SK-N-SH (cell line): ENCODE measurements at regions not wholly inside any gene's neighbourhood (a gene's known extent, or its start where the extent isn't known, plus 50 kb on each side); places are given as distances from the start of the nearest gene placed in this dataset.
A peak's percentile ranks its signal among the peaks of the same experiment; 100 is the strongest.

ENCODE experiments used
- CTCF ChIA-PET: fragments of 300-600, 350-600 bp; formaldehyde crosslinking; extraction: SDS; loops from one replicate; lab custom pipeline; 2021; lab: Yijun Ruan, JAX
- POLR2A ChIA-PET: fragments of 350-600 bp; sonication (Branson Sonifier 250); formaldehyde crosslinking; extraction: SDS; loops from one replicate; lab custom pipeline; 2020; ENCODE audit warnings: antibody characterized with exemption, inconsistent platforms; lab: Yijun Ruan, JAX
- DNase-seq: peaks from one replicate; pipeline ENCODE4 v3.0.0; 2012
- H2AFZ ChIP-seq: fragments of 200-600 bp; sonication (generic); 2 replicates; pipeline ENCODE4 v1.8.1; 2016; ENCODE audit warnings: antibody characterized with exemption, mild to moderate bottlenecking, low read depth
- H3F3A ChIP-seq: fragments of 200-600 bp; sonication (generic); replicated peaks from 2 replicates; pipeline ENCODE3; 2016; ENCODE audit warnings: antibody characterized with exemption, mild to moderate bottlenecking; ENCODE audit not compliant: insufficient read depth
- H3K27ac ChIP-seq, 2 experiments: fragments of 200-500 bp in 1 of 2; fragments of 200-600 bp in 1 of 2; sonication (Bioruptor generic) in 1 of 2; sonication (generic), shearing (Covaris generic) in 1 of 2; 2 replicates each; pipeline versions ENCODE4 v1.5.1 to v1.6.1; 2014 to 2016; ENCODE audit warnings: low read depth in 2 of 2, inconsistent platforms in 1 of 2, low read length in 1 of 2, mild to moderate bottlenecking in 1 of 2, mixed read lengths in 1 of 2
- H3K27me3 ChIP-seq: fragments of 200-600 bp; sonication (generic), shearing (Covaris generic); 2 replicates; pipeline ENCODE4 v1.6.1; 2016; ENCODE audit warnings: mixed run types; ENCODE audit not compliant: insufficient read depth
- H3K36me3 ChIP-seq, 2 experiments: fragments of 200-500 bp in 1 of 2; fragments of 200-600 bp in 1 of 2; sonication (Bioruptor generic) in 1 of 2; sonication (generic) in 1 of 2; replicated peaks in 1 of 2; 2 replicates each; pipeline versions ENCODE3 to v1.5.1; 2014 to 2016; ENCODE audit warnings: low read length in 1 of 2, mild to moderate bottlenecking in 1 of 2; ENCODE audit not compliant: insufficient read depth in 2 of 2, control insufficient read depth in 1 of 2
- H3K4me1 ChIP-seq, 2 experiments: fragments of 200-500 bp in 1 of 2; fragments of 200-600 bp in 1 of 2; sonication (Bioruptor generic) in 1 of 2; sonication (generic), shearing (Covaris generic) in 1 of 2; 2 replicates each; pipeline versions ENCODE4 v1.5.1 to v1.6.1; 2014 to 2016; ENCODE audit warnings: low read depth in 1 of 2, low read length in 1 of 2, mixed run types in 1 of 2; ENCODE audit not compliant: insufficient read depth in 2 of 2, control insufficient read depth in 1 of 2
- H3K4me2 ChIP-seq: fragments of 200-600 bp; sonication (generic), shearing (Covaris generic); 2 replicates; pipeline ENCODE4 v1.6.1; 2017; ENCODE audit warnings: mixed run types
- H3K4me3 ChIP-seq, 2 experiments: fragments of 200-500 bp in 1 of 2; fragments of 200-600 bp in 1 of 2; sonication (Bioruptor generic) in 1 of 2; sonication (generic), shearing (Covaris generic) in 1 of 2; 2 replicates each; pipeline versions ENCODE4 v1.5.1 to v1.8.1; 2014 to 2016; ENCODE audit warnings: low read depth in 2 of 2, inconsistent platforms in 1 of 2, low read length in 1 of 2, mild to moderate bottlenecking in 1 of 2, mixed read lengths in 1 of 2, moderate library complexity in 1 of 2
- H3K79me2 ChIP-seq: fragments of 200-600 bp; sonication (generic); 2 replicates; pipeline ENCODE4 v1.8.1; 2017; ENCODE audit warnings: mild to moderate bottlenecking; ENCODE audit not compliant: insufficient read depth
- H3K9ac ChIP-seq: fragments of 200-600 bp; sonication (generic); 2 replicates; pipeline ENCODE4 v1.6.1; 2017; ENCODE audit warnings: mixed run types
- H3K9me2 ChIP-seq: fragments of 200-600 bp; sonication (generic); 2 replicates; pipeline ENCODE4 v1.6.1; 2017; ENCODE audit warnings: mixed run types
- H3K9me3 ChIP-seq: fragments of 200-600 bp; sonication (generic); 2 replicates; pipeline ENCODE4 v1.6.1; 2017; ENCODE audit warnings: mixed run types, mild to moderate bottlenecking, moderate library complexity
- H4K20me1 ChIP-seq: fragments of 200-600 bp; sonication (generic); 2 replicates; pipeline ENCODE4 v1.6.1; 2017; ENCODE audit warnings: mild to moderate bottlenecking, mixed run types; ENCODE audit not compliant: insufficient read depth
- CHD2 ChIP-seq: fragments of 150-350 bp; IDR thresholded peaks from 2 replicates; pipeline ENCODE4 v1.6.1; 2018; ENCODE audit warnings: low read length; ENCODE audit not compliant: partially characterized antibody
- NFIC ChIP-seq: IDR thresholded peaks from 2 replicates; pipeline ENCODE4 v1.4.0; 2012; ENCODE audit warnings: borderline replicate concordance
- RXRA ChIP-seq: IDR thresholded peaks from 2 replicates; pipeline ENCODE4 v1.4.0; 2012; ENCODE audit warnings: low read depth, mild to moderate bottlenecking, borderline replicate concordance
- whole genome bisulfite sequencing: methylation state at CpG from one replicate; pipeline ENCODE4 v1.1.6; 2017; ENCODE audit warnings: low lambda C conversion rate; 5-methylcytosine and 5-hydroxymethylcytosine counted together
- TF ChIP-seq, protein P1 (sequence below): IDR thresholded peaks from 2 replicates; pipeline ENCODE4 v1.4.0; 2012; ENCODE audit warnings: low read depth
- TF ChIP-seq, protein P2 (sequence below): fragments of 150-350 bp; IDR thresholded peaks from 2 replicates; pipeline ENCODE4 v1.6.1; 2016; ENCODE audit warnings: mild to moderate bottlenecking, low read depth, low read length

DNA sequence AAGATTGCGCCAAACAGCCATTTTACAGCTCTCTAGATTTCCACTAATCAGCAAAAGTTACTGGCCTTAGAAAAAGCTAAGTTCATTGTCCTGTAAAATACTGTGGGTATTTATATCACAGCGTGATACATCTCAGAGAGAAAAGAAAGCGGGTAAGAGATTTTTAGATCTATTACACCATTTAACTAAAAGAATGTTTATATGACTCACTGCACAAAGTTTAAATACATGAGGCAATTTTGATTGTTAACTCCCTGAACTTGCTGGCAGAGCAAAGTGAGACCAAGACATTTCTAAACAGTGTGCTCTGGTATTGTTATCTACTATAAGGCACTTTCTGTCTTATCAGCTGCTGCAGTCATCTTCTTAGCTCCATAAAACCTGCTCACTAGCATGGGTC lies 314.3 kb downstream of the EPHA7 start:
- DNase-seq, result no peak
- H3K36me3 ChIP-seq, result no peaks in the 10 kb centered on the region
- H3K4me1 ChIP-seq, result no peaks in the 10 kb centered on the region
- no peak overlapping the region for H3K9ac ChIP-seq
- no peak overlapping the region for H3K4me3 ChIP-seq
- H3K9me3 ChIP-seq, result no peaks in the 10 kb centered on the region
- TF ChIP-seq, protein P1, sequence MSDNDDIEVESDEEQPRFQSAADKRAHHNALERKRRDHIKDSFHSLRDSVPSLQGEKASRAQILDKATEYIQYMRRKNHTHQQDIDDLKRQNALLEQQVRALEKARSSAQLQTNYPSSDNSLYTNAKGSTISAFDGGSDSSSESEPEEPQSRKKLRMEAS, result no peak
- TF ChIP-seq RXRA (no peak), NFIC (no peak)
- CTCF ChIA-PET, result interaction anchor here (1.0 kb wide), 1 partner anchor 19 kb away, joined by 3 read pairs; no protein-coding TSS in a partner anchor
- WGBS, result 2% methylated on average over 3 of the region's 3 CpGs
- POLR2A ChIA-PET, result no interaction called here
- no peaks in the 10 kb centered on the region for H4K20me1 ChIP-seq
- no peaks in the 10 kb centered on the region for H3K9me2 ChIP-seq
- H3K27ac ChIP-seq, result no peak overlapping the region
- no peak overlapping the region for H2AFZ ChIP-seq
- H3K79me2 ChIP-seq, result no peaks in the 10 kb centered on the region
- H3F3A ChIP-seq, result no peaks in the 10 kb centered on the region
- H3K27me3 ChIP-seq, result no peaks in the 10 kb centered on the region
- no peak overlapping the region for H3K4me2 ChIP-seq

DNA sequence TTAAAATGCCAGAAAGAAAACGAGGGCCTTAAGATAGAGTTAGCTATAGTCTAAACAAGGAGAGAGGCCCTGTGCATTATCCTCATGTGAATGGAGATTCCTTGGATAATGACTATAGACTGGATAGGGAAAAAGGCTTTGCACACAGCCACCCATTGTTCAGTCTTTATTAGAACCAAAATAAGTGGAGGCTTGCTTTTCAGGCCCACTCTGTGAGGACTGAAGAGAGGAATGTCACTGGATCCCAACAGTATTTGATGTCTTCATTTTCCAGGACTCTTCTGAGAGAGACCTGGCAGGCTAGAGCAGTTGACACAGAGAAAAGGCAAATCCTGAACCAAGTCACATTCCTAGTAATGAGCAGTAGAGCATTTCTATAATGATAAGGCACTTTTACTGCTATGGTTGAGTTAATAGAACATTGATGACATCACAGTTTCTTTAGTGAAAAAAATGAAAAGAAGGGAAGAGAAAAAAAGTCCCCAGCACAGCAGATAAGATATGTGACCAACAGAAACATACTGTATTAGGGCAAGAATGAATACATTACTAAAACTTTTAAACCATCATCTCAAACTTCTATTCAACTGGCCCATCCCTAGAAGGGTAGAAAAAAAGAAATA lies 315.1 kb downstream of the EPHA7 start:
- Histone ChIP-seq H3K4me1 (no peaks in the 10 kb centered on the region), H3K27me3 (no peaks in the 10 kb centered on the region), H3K27ac (no peak overlapping the region), H3K36me3 (no peaks in the 10 kb centered on the region), H4K20me1 (no peaks in the 10 kb centered on the region), H3F3A (no peaks in the 10 kb centered on the region), H3K9me3 (no peaks in the 10 kb centered on the region), H3K9me2 (no peaks in the 10 kb centered on the region), H2AFZ (no peak overlapping the region), H3K79me2 (no peaks in the 10 kb centered on the region), H3K4me2 (no peak overlapping the region), H3K9ac (no peak overlapping the region), H3K4me3 (no peak overlapping the region)
- CTCF ChIA-PET, result no interaction called here
- POLR2A ChIA-PET, result no interaction called here
- TF ChIP-seq, protein P2, sequence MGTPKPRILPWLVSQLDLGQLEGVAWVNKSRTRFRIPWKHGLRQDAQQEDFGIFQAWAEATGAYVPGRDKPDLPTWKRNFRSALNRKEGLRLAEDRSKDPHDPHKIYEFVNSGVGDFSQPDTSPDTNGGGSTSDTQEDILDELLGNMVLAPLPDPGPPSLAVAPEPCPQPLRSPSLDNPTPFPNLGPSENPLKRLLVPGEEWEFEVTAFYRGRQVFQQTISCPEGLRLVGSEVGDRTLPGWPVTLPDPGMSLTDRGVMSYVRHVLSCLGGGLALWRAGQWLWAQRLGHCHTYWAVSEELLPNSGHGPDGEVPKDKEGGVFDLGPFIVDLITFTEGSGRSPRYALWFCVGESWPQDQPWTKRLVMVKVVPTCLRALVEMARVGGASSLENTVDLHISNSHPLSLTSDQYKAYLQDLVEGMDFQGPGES, result no peak
- WGBS, result 0% methylated on average over 1 of the region's 1 CpG
- no peak for DNase-seq

DNA sequence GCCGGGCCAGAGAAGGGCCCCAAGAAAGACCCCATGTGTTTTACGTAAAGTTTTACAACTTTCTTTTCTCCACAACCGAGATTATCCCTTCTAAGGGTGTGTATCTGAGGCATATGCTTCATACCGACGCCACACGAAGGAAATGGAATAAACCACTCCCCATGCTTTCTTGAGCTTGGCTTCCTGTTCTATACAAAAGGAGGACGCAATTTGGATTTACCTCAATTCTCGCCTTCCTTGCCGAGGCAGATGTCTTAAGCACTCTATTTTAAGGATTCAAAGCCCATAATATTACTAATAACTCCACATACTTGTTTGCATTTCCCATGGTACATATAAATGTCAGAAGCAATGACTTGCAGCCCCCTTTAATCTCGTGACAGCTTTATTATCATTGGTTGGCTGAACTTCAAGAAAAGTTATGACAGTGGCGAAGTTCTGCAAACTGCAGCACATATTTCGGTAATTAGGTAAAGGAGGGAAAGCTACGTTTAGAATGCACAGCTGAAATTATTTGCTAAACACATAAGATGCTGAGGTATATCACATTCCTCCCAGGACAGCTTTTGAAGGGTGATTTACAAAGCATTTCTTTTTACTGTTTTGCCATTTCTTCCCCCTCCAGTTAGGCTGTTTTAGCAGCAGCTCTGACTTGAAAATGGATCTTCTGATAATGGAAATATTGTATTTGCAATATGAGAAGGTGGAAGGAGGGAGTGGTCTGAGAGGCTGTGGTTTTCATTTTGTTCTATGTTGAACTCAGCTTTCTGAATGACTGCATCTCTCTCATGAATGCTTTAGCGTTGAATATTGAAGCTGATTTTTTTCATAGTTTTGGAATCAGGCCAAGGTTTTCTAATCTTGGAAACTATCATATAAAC lies 330.5 kb downstream of the EPHA7 start:
- TF ChIP-seq CHD2, result no peak
- H3K27ac ChIP-seq, result no peak overlapping the region
- POLR2A ChIA-PET, result no interaction called here
- no peak overlapping the region for H3K4me2 ChIP-seq
- H3K79me2 ChIP-seq, result no peaks in the 10 kb centered on the region
- no peaks in the 10 kb centered on the region for H3K9me3 ChIP-seq
- CTCF ChIA-PET, result interaction anchor here (0.7 kb wide), 1 partner anchor 51 kb away, joined by 3 read pairs; no protein-coding TSS in a partner anchor
- peaks cover 0 to 14% of the 10 kb centered on the region in 2 experiments; a peak in 1 of 4 replicates for H3K4me1 ChIP-seq
- no peak overlapping the region for H3K4me3 ChIP-seq
- DNase-seq, result no peak
- H4K20me1 ChIP-seq, result no peaks in the 10 kb centered on the region
- H3K9ac ChIP-seq, result no peak overlapping the region
- no peaks in the 10 kb centered on the region for H3K27me3 ChIP-seq
- 15% methylated on average over 13 of the region's 14 CpGs for WGBS
- H3K36me3 ChIP-seq, result no peaks in the 10 kb centered on the region
- no peaks in the 10 kb centered on the region for H3K9me2 ChIP-seq
- H3F3A ChIP-seq, result no peaks in the 10 kb centered on the region
- 0 out of 2 replicates have a peak overlapping the region, but pooled peaks have one; percentile 45 for H2AFZ ChIP-seq
